ENCODE measurements at regions not wholly inside any gene's neighbourhood (a gene's known extent, or its start where the extent isn't known, plus 50 kb on each side); places are given as distances from the start of the nearest gene placed in this dataset.
"Not testable (repeated sequence)": the region's sequence is repeated elsewhere in the genome, so short reads cannot be mapped to it uniquely, and the experiment has no call there.

- DNase-seq = no peak
Observed at GRCh38 chr2:84212611-84213314, 246.3 kb downstream of the SUCLG1 start.

GRCh38 chr2:84209941-84210340, 249.1 kb downstream of the SUCLG1 start:
- no peak for DNase-seq

GRCh38 chr2:84204995-84205394, 254.1 kb downstream of the SUCLG1 start:
- no peak for DNase-seq

GRCh38 chr2:84202166-84202565, 256.9 kb downstream of the SUCLG1 start:
- DNase-seq = no peak

- no peak for DNase-seq
Observed at GRCh38 chr2:84201158-84201557, 257.9 kb downstream of the SUCLG1 start.

- DNase-seq = no peak
Observed at GRCh38 chr2:84197901-84198300, 261.2 kb downstream of the SUCLG1 start.

GRCh38 chr2:84194949-84195644, 264.0 kb downstream of the SUCLG1 start:
- no peak for DNase-seq

- no peak for DNase-seq
Observed at GRCh38 chr2:84194181-84194580, 264.9 kb downstream of the SUCLG1 start.

GRCh38 chr2:84187258-84187657, 271.8 kb downstream of the SUCLG1 start:
- no peak for DNase-seq

- DNase-seq = no peak
Observed at GRCh38 chr2:84181927-84182326, 277.2 kb downstream of the SUCLG1 start.

GRCh38 chr2:84177733-84178132, 281.3 kb downstream of the SUCLG1 start:
- no peak for DNase-seq

- DNase-seq = no peak
Observed at GRCh38 chr2:84175970-84176369, 283.1 kb downstream of the SUCLG1 start.

- DNase-seq = no peak
Observed at GRCh38 chr2:84175340-84175739, 283.7 kb downstream of the SUCLG1 start.

GRCh38 chr2:84173041-84173440, 286.0 kb downstream of the SUCLG1 start:
- DNase-seq = no peak

- no peak for DNase-seq
Observed at GRCh38 chr2:84170979-84171378, 288.1 kb downstream of the SUCLG1 start.

- no peak for DNase-seq
Observed at GRCh38 chr2:84169871-84170270, 289.2 kb downstream of the SUCLG1 start.

GRCh38 chr2:84168552-84168951, 290.5 kb downstream of the SUCLG1 start:
- DNase-seq = not testable (repeated sequence)

GRCh38 chr2:84165256-84165655, 293.8 kb downstream of the SUCLG1 start:
- DNase-seq = no peak

- peak; percentile 89 for DNase-seq
Observed at GRCh38 chr2:84160453-84160852, 298.6 kb downstream of the SUCLG1 start.

GRCh38 chr2:84158605-84159004, 300.5 kb downstream of the SUCLG1 start:
- DNase-seq = no peak

GRCh38 chr2:84152462-84152861, 306.6 kb downstream of the SUCLG1 start:
- no peak for DNase-seq

- no peak for DNase-seq
Observed at GRCh38 chr2:84144345-84144744, 314.7 kb downstream of the SUCLG1 start.

- no peak for DNase-seq
Observed at GRCh38 chr2:84137034-84137433, 322.0 kb downstream of the SUCLG1 start.

- DNase-seq = peak; percentile 70
Observed at GRCh38 chr2:84132370-84132769, 326.7 kb downstream of the SUCLG1 start.
